Smooth muscle cell (in vitro differentiated cells): ENCODE measurements at regions not wholly inside any gene's neighbourhood (a gene's known extent, or its start where the extent isn't known, plus 50 kb on each side); places are given as distances from the start of the nearest gene placed in this dataset.

Experiments
- DNase-seq: peaks from one replicate; lab custom pipeline; 2025; ENCODE audit not compliant: unreplicated experiment; lab: John Stamatoyannopoulos, UW
- H2AFZ ChIP-seq: fragments of 200-600 bp; sonication (generic); 2 replicates; pipeline ENCODE4 v1.6.0; 2016; ENCODE audit warnings: antibody characterized with exemption, low read depth, mild to moderate bottlenecking
- H3F3A ChIP-seq: fragments of 200-600 bp; sonication (generic); 2 replicates; pipeline ENCODE4 v1.6.0; 2017; ENCODE audit warnings: antibody characterized with exemption, low read depth
- H3K27ac ChIP-seq: fragments of 200-600 bp; sonication (generic); 2 replicates; pipeline ENCODE4 v1.5.1; 2016; ENCODE audit warnings: low read depth, mild to moderate bottlenecking
- H3K27me3 ChIP-seq: fragments of 200-600 bp; sonication (generic); 2 replicates; pipeline ENCODE4 v1.6.1; 2016; ENCODE audit warnings: low read depth, mild to moderate bottlenecking
- H3K36me3 ChIP-seq: fragments of 200-600 bp; sonication (generic); 2 replicates; pipeline ENCODE4 v1.5.1; 2016; ENCODE audit warnings: low read depth
- H3K4me1 ChIP-seq: fragments of 200-600 bp; sonication (generic); 2 replicates; pipeline ENCODE4 v1.5.1; 2016; ENCODE audit warnings: low read depth
- H3K4me2 ChIP-seq: fragments of 200-600 bp; sonication (generic); 2 replicates; pipeline ENCODE4 v1.6.0; 2016; ENCODE audit warnings: mild to moderate bottlenecking
- H3K4me3 ChIP-seq: fragments of 200-600 bp; sonication (generic); 2 replicates; pipeline ENCODE4 v1.5.1; 2016; ENCODE audit warnings: mild to moderate bottlenecking
- H3K79me2 ChIP-seq: fragments of 200-600 bp; sonication (generic); 2 replicates; pipeline ENCODE4 v1.6.0; 2016; ENCODE audit warnings: low read depth, mild to moderate bottlenecking
- H3K9ac ChIP-seq: fragments of 200-600 bp; sonication (generic); 2 replicates; pipeline ENCODE4 v1.6.0; 2016; ENCODE audit warnings: low read depth
- H3K9me3 ChIP-seq: fragments of 200-600 bp; sonication (generic); replicated peaks from 2 replicates; pipeline ENCODE4 v1.5.1; 2016; ENCODE audit warnings: low read depth
- H4K20me1 ChIP-seq: fragments of 200-600 bp; sonication (generic); 2 replicates; pipeline ENCODE4 v1.6.0; 2016; ENCODE audit warnings: low read depth
- CTCF ChIP-seq: fragments of 200-600 bp; sonication (generic); IDR thresholded peaks from 2 replicates; pipeline ENCODE4 v1.5.1; 2017; ENCODE audit warnings: borderline replicate concordance, mild to moderate bottlenecking, antibody characterized with exemption; ENCODE audit not compliant: insufficient read depth, poor library complexity, severe bottlenecking
- WGBS: methylation state at CpG from one replicate; pipeline ENCODE4 v1.1.7; 2016; ENCODE audit warnings: low lambda C conversion rate; 5-methylcytosine and 5-hydroxymethylcytosine counted together

GRCh38 chr6:155894758-155895157 lies 439.1 kb upstream of the NOX3 start:
- Histone ChIP-seq H3K79me2 (no peaks in the 10 kb centered on the region), H3K4me2 (no peak overlapping the region), H3F3A (no peaks in the 10 kb centered on the region), H4K20me1 (no peaks in the 10 kb centered on the region), H3K27me3 (no peaks in the 10 kb centered on the region), H3K36me3 (no peaks in the 10 kb centered on the region), H3K9ac (no peak overlapping the region), H3K9me3 (no peaks in the 10 kb centered on the region), H3K4me1 (no peaks in the 10 kb centered on the region), H3K27ac (no peak overlapping the region), H2AFZ (peak overlapping the region; percentile 35), H3K4me3 (no peak overlapping the region)
- DNase-seq, result no peak
- WGBS, result 76% methylated on average over 5 of the region's 5 CpGs
- TF ChIP-seq CTCF, result no peak

- no peaks in the 10 kb centered on the region for H3K9me3 ChIP-seq
- TF ChIP-seq CTCF, result no peak
- H3K27me3 ChIP-seq, result no peaks in the 10 kb centered on the region
- DNase-seq, result no peak
- no peaks in the 10 kb centered on the region for H3K79me2 ChIP-seq
- no peak overlapping the region for H3K4me2 ChIP-seq
- peak overlapping the region; percentile 35 for H2AFZ ChIP-seq
- no peaks in the 10 kb centered on the region for H3K36me3 ChIP-seq
- H3K9ac ChIP-seq, result no peak overlapping the region
- H4K20me1 ChIP-seq, result no peaks in the 10 kb centered on the region
- WGBS, result 82% methylated on average over 4 of the region's 4 CpGs
- H3K27ac ChIP-seq, result no peak overlapping the region
- no peaks in the 10 kb centered on the region for H3K4me1 ChIP-seq
- H3K4me3 ChIP-seq, result no peak overlapping the region
- H3F3A ChIP-seq, result no peaks in the 10 kb centered on the region
Observed at GRCh38 chr6:155894262-155894661, 438.6 kb upstream of the NOX3 start.

- H3K4me2 ChIP-seq, result no peak overlapping the region
- no peaks in the 10 kb centered on the region for H3K36me3 ChIP-seq
- TF ChIP-seq CTCF, result no peak
- no peak overlapping the region for H3K4me3 ChIP-seq
- no peak for DNase-seq
- H3K27me3 ChIP-seq, result no peaks in the 10 kb centered on the region
- H3K79me2 ChIP-seq, result no peaks in the 10 kb centered on the region
- no peaks in the 10 kb centered on the region for H4K20me1 ChIP-seq
- WGBS, result 85% methylated on average over 2 of the region's 2 CpGs
- H3K27ac ChIP-seq, result no peak overlapping the region
- no peak overlapping the region for H3K9ac ChIP-seq
- no peaks in the 10 kb centered on the region for H3K9me3 ChIP-seq
- H3K4me1 ChIP-seq, result no peaks in the 10 kb centered on the region
- H2AFZ ChIP-seq, result no peak overlapping the region
- H3F3A ChIP-seq, result no peaks in the 10 kb centered on the region
Observed at GRCh38 chr6:155890409-155890808, 434.8 kb upstream of the NOX3 start.

- no peak for TF ChIP-seq CTCF
- Histone ChIP-seq H4K20me1 (no peaks in the 10 kb centered on the region), H3K79me2 (no peaks in the 10 kb centered on the region), H3K27ac (no peak overlapping the region), H3K4me2 (no peak overlapping the region), H3K4me3 (no peak overlapping the region), H2AFZ (no peak overlapping the region), H3K9me3 (no peaks in the 10 kb centered on the region), H3K9ac (no peak overlapping the region), H3K27me3 (no peaks in the 10 kb centered on the region), H3F3A (no peaks in the 10 kb centered on the region), H3K4me1 (no peaks in the 10 kb centered on the region), H3K36me3 (no peaks in the 10 kb centered on the region)
- WGBS, result 70% methylated on average over 3 of the region's 3 CpGs
- no peak for DNase-seq
Observed at GRCh38 chr6:155889410-155889809, 433.8 kb upstream of the NOX3 start.
